Stimulated activated CD4-positive, alpha-beta T cell treated with anti-CD3 and anti-CD28 coated beads, Interleukin-15, amount 100 ng/mL, for 1 hour (primary cell): ENCODE measurements at regions not wholly inside any gene's neighbourhood (a gene's known extent, or its start where the extent isn't known, plus 50 kb on each side); places are given as distances from the start of the nearest gene placed in this dataset.

Experiments
- DNase-seq, 2 donors: peaks; one replicate each; pipeline ENCODE4 v3.0.0-alpha.2; 2020; ENCODE audit warnings: low read depth in 1 of 2, low spot score in 1 of 2

DNA sequence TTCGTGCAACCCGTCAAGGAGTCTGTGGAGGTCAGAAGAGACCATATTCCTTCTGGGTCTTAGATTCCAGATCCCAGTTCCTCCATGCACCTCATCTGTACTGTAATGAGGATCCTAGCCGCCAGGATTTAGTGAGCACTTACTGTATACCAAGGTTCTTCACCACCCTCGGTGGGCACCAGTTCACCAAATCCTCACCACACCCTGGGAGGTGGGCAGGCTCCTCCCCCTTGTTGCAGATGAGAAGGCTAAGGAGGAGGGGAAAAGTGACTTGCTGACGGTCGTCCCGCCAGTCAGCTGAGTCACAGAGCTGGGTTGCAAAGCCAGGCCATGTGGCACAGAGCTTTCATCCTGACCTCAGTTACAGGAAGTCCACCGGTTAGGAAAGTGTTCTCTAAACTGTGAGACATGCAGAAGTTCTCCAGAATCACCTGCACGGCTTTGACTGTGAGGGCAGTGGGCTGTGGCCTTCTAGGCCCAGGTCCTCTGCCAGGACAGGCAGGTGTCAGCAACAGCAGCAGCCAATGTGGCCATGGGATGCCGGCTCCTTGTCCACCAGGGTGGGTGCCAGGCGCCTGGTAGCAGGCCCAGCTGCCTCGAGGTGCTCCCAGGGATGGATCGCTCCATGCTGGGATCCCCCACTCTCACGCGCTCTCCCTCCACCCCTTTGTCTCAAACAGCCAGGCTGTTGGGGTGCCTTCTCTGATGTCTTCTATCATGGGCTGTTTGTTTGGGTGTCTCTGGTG is 240.3 kb upstream of the GSE1 start:
- no peak for DNase-seq

GRCh38 chr16:85373741-85374570 is 239.2 kb upstream of the GSE1 start:
- DNase-seq: no peak

DNA sequence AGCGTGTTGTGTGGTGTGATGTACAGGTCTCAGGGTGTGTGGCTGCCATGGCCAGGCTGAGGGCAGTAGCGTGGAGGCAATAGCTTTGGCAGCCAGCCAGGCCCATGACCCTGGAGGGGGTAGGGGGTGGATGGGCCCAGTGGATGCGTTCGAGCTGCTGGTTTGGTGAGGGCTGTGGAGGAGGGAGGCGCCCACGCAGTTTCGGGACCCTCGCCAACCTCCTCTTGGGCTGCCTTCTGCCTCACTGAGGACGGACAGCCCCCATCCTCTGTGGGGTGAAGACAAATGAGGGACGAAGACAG is 238.6 kb upstream of the GSE1 start:
- DNase-seq: no peak

DNA sequence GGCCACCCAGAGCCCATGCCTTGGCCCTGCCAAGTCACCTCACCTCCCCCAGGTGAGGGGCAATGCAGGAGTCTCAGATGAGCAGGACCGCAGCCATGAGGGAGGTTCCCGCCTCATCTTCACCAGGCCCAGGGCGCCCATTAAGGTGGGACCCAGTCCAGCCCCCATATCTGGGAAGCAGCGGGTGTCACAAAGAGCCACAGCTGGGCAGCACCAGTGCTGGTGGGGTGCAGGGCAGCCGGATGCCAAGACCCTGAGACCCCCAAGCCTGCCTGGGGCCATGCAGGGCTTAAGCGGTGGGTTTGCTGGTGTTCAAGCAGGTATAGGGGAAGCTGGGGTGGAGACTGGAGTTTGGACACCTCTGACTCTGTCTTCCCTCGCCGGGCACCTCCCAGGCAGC is 237.8 kb upstream of the GSE1 start:
- no peak for DNase-seq

DNA sequence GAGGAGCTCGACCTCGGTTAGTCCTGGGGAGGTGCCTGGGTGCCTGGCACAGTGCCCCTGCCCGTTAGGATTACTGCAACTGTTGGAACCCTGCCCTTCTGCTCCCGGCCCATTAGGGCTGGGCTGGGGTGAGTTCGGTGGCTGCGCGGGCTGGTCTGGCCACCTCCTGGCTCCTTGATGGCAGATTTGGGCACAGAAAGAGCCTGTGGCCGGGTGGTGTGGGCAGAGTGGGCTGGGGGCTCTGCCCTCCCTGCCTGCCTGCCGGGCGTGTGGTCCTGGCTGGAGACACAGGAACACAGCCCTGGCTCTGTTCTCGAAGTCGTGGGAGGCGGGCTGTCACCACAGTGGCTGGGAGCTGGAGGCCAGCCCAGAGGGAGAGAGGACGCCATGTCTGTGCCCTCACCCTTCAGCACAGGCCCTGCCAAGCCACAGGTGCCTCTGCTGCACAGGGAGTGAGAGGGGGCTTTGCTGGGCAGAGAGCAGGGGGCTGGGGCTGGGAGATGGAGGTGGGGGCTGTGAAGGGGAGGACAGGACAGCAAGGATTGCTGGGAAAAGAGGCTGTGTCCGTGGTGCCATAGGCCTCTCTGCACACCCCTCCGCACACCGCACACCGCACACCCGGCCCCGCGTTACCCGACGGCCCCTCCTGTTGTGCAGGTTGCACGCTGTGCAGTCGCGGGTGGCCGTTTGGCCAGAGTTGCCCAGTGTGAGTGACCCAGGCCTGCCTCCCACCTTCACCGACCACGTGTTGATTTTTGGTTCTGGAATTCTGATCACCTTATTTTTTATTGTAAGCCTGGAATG is 236.6 kb upstream of the GSE1 start:
- no peak for DNase-seq

DNA sequence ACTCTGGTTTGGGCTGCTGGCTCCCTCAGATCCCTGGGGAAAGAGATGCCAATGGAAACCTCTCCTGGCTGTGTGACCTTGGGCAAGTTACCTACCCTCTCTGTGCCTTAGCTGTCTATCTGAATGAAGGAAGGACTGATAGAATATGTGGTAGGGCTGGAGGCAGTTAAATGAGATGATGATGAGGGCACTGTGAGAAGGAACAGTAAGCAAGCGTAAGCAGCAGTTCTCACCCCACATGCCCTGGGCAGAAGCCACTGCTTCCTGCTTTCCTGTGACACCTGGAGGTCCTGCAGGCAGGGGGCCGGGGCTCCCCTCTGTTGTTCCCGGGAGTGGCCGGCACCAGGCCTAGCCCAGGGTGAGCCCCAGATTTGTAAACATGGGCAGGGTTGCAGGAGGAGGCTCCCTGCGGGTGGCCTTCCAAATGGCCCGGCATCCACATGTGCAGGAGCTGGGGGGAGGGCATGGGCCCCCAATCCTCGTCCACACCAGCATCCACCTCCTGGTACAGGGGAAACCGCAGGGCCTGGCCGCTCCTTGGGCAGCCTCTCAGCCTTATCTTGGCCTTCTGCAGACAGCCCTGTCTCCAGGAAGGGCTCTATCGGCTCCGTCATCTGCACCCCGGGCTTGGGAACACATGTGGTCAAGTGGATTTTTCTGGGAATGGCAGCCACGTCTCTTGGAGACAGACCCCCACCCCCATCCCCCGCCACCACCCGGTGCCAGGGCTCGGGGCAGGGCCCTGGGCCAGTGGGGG is 235.6 kb upstream of the GSE1 start:
- no peak for DNase-seq

- DNase-seq: no peak
Observed at GRCh38 chr16:85378145-85379040, 234.7 kb upstream of the GSE1 start.

- DNase-seq: no peak
Observed at GRCh38 chr16:85379041-85380001, 233.8 kb upstream of the GSE1 start.

- DNase-seq: no peak
Observed at GRCh38 chr16:85380002-85380395, 233.1 kb upstream of the GSE1 start.

- no peak for DNase-seq
Observed at GRCh38 chr16:85380905-85381737, 232.0 kb upstream of the GSE1 start.

DNA sequence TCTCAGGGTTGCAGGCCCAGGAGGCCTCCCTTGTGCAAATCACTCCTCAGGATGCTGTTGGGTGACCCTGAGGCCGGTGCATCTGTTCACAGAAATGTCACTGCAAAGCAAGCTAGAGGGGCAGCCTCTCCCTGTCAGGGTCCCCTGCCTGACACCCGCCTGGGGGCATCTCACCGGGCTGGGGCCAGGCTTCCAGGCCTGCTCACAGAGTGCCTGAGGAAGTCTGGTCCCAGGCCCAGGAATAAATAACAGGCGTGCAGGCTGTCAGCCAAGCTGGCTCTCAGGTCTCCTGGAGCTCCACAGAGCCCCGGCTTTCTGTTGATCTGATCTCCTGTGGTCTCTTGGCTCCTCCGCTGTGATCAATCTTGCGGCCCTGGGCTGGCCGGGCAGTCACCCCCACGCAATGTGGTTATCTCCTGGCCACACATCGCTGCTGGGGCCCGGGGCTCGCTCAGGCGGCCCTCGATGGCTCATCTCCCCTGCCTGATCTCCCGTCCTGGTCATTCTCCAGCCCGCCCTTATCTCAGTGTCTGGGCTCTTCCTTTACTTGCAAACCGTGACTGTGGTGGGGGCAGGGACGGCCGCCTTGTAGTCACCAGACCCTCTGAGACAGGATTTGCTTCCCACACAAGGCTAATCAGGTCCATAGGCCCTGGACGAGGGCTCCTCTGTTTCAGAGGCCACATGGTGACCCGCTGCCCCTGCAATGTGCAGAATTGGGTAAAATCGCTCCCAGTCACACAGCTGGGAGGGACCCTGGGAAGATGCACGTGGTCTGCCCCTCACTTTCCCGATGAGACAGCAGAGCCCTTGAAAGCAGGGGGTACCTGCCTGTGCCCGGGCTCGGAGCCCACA is 231.2 kb upstream of the GSE1 start:
- no peak for DNase-seq

- no peak for DNase-seq
Observed at GRCh38 chr16:85382717-85383118, 230.4 kb upstream of the GSE1 start.

DNA sequence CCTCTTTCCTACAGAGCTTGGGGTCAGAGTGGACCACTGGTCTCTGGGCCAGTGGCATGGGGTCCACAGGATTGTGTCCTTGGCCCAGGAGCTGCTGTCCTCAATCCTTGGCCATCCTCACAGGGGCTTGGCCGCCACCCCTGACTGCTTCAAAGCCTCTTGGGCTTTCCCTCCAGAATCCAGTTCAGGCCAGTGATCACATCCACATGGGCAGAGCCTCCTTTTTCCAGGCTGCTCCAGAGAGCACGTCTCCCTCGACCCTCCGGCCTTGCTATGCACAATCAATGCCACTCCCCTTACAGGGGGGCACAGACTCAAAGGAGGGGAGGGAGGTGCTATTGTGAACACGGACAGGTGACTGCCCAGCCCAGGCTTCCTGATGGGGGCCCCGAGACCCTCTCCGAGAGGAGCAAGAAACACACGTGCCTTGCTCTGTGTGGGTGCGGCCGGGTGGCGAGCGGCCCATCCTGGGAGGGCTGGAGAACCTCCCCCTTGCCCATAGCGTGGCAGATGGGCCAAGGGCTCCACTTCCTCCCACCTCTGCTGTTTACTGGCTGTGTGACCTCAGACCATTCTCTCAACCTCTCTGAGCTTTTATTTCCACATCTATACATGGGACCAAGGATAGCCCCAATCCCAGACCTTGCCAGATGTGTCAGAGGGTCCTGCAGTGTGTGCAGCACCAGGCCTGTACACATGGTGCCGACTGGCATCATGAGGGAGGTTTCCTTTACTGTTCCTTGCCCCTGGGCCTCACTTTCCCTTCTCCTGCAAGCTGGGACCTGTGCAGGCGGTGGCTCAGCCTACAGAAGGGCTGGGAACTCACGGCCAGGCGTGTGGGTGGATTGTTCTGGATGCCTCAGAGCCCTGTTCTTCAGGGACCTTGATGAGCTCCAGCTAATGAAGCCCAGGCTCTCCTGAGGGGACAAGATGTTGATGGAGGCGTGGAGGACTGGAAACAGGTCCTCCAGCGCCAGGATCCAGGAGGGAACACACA is 229.0 kb upstream of the GSE1 start:
- no peak for DNase-seq

- DNase-seq: no peak
Observed at GRCh38 chr16:85384833-85385462, 228.2 kb upstream of the GSE1 start.

- DNase-seq: no peak
Observed at GRCh38 chr16:85385463-85386331, 227.4 kb upstream of the GSE1 start.
